Osteoblast (primary cell): ENCODE measurements at regions not wholly inside any gene's neighbourhood (a gene's known extent, or its start where the extent isn't known, plus 50 kb on each side); places are given as distances from the start of the nearest gene placed in this dataset.
"Not testable (repeated sequence)": the region's sequence is repeated elsewhere in the genome, so short reads cannot be mapped to it uniquely, and the experiment has no call there.

ENCODE experiments used
- DNase-seq: peaks from one replicate; pipeline ENCODE4 v3.0.0; 2011; ENCODE audit warnings: low spot score, mixed read lengths; ENCODE audit not compliant: insufficient read length; ENCODE audit errors: missing footprints
- H2AFZ ChIP-seq: 2 replicates; pipeline ENCODE4 v1.6.0; 2011; ENCODE audit warnings: mild to moderate bottlenecking, low read length
- H3K27ac ChIP-seq: 2 replicates; pipeline ENCODE4 v1.5.1; 2011; ENCODE audit warnings: mild to moderate bottlenecking, low read depth, low read length, moderate library complexity
- H3K27me3 ChIP-seq: 2 replicates; pipeline ENCODE4 v1.6.0; 2012; ENCODE audit warnings: mild to moderate bottlenecking, control low read depth, inconsistent platforms, low read length, moderate library complexity; ENCODE audit not compliant: insufficient read depth
- H3K36me3 ChIP-seq: 2 replicates; pipeline ENCODE4 v1.5.1; 2011; ENCODE audit warnings: mild to moderate bottlenecking, low read length, control low read depth, moderate library complexity; ENCODE audit not compliant: insufficient read depth
- H3K4me1 ChIP-seq: 2 replicates; pipeline ENCODE4 v1.5.1; 2011; ENCODE audit warnings: mild to moderate bottlenecking, low read length, control low read depth, moderate library complexity; ENCODE audit not compliant: insufficient read depth
- H3K4me2 ChIP-seq: 2 replicates; pipeline ENCODE4 v1.6.0; 2011; ENCODE audit warnings: mild to moderate bottlenecking, low read length; ENCODE audit not compliant: insufficient read depth
- H3K4me3 ChIP-seq: fragments of 200-600 bp; sonication (generic); 3 replicates; pipeline ENCODE4 v1.5.1; 2012; ENCODE audit warnings: mild to moderate bottlenecking, low read length, inconsistent platforms; ENCODE audit not compliant: insufficient read depth
- H3K79me2 ChIP-seq: 2 replicates; pipeline ENCODE4 v1.6.0; 2012; ENCODE audit warnings: mild to moderate bottlenecking, low read length, control low read depth, inconsistent platforms; ENCODE audit not compliant: insufficient read depth
- H3K9me3 ChIP-seq: 2 replicates; pipeline ENCODE4 v1.5.1; 2011; ENCODE audit warnings: low read depth, low read length, control low read depth
- H4K20me1 ChIP-seq: 2 replicates; pipeline ENCODE4 v1.6.0; 2012; ENCODE audit warnings: mild to moderate bottlenecking, low read length, control low read depth; ENCODE audit not compliant: insufficient read depth
- TF ChIP-seq, protein P1 (sequence below): IDR thresholded peaks from 2 replicates; pipeline ENCODE4 v1.5.1; 2011; ENCODE audit warnings: mild to moderate bottlenecking, low read depth, low read length, moderate library complexity; ENCODE audit errors: extremely low read depth

DNA sequence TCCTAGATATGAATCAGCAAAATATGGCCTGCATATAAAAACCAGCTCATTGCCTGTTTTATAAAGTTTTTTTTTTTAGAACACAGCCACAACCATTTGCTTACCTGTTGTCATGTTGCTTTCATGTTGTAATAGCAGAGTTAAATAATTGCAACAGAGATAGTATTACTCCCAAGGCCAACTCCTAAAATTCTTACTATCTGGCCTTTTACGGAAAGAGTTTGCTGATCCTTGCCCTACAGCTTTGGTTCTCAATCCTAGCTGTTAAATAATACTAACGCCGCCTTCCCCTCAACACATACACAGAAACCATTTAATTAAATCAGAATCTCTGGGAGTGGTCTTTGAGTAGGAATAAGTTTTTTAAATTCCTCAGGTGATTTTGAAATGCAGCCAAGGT, 231.3 kb upstream of the TET2 start:
- no peaks in the 10 kb centered on the region for H3K9me3 ChIP-seq
- H3K4me1 ChIP-seq, result no peaks in the 10 kb centered on the region
- no peaks in the 10 kb centered on the region for H4K20me1 ChIP-seq
- DNase-seq, result no peak
- H3K27ac ChIP-seq, result no peak overlapping the region
- H2AFZ ChIP-seq, result no peak overlapping the region
- no peak overlapping the region for H3K4me3 ChIP-seq
- no peaks in the 10 kb centered on the region for H3K27me3 ChIP-seq
- TF ChIP-seq, protein P1, sequence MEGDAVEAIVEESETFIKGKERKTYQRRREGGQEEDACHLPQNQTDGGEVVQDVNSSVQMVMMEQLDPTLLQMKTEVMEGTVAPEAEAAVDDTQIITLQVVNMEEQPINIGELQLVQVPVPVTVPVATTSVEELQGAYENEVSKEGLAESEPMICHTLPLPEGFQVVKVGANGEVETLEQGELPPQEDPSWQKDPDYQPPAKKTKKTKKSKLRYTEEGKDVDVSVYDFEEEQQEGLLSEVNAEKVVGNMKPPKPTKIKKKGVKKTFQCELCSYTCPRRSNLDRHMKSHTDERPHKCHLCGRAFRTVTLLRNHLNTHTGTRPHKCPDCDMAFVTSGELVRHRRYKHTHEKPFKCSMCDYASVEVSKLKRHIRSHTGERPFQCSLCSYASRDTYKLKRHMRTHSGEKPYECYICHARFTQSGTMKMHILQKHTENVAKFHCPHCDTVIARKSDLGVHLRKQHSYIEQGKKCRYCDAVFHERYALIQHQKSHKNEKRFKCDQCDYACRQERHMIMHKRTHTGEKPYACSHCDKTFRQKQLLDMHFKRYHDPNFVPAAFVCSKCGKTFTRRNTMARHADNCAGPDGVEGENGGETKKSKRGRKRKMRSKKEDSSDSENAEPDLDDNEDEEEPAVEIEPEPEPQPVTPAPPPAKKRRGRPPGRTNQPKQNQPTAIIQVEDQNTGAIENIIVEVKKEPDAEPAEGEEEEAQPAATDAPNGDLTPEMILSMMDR, result no peak
- H3K4me2 ChIP-seq, result no peak overlapping the region
- H3K36me3 ChIP-seq, result no peaks in the 10 kb centered on the region
- H3K79me2 ChIP-seq, result no peaks in the 10 kb centered on the region

DNA sequence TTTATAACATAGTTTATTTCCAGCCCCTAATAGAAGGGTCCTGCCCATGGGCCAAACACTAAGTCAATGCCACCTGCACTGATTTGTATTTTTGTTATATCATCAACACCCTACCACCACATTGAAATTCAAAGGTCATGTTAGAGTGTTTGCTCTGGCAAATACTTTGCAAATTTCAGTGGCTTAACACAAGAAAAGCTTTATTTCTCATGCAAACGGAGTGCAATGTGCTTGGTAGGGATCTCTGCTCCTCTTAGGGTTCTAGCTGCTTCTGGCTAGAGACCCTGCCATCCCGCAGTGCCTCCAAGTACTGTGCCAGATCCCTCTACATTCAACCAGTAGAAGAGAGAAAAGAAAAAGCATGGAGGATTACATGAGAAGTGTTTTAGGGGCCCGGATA, 230.8 kb upstream of the TET2 start:
- H3K4me2 ChIP-seq, result no peak overlapping the region
- H4K20me1 ChIP-seq, result no peaks in the 10 kb centered on the region
- TF ChIP-seq, protein P1, result no peak
- DNase-seq, result no peak
- H3K36me3 ChIP-seq, result no peaks in the 10 kb centered on the region
- H3K9me3 ChIP-seq, result no peaks in the 10 kb centered on the region
- no peak overlapping the region for H2AFZ ChIP-seq
- H3K27ac ChIP-seq, result no peak overlapping the region
- no peaks in the 10 kb centered on the region for H3K79me2 ChIP-seq
- no peak overlapping the region for H3K4me3 ChIP-seq
- no peaks in the 10 kb centered on the region for H3K4me1 ChIP-seq
- H3K27me3 ChIP-seq, result no peaks in the 10 kb centered on the region

DNA sequence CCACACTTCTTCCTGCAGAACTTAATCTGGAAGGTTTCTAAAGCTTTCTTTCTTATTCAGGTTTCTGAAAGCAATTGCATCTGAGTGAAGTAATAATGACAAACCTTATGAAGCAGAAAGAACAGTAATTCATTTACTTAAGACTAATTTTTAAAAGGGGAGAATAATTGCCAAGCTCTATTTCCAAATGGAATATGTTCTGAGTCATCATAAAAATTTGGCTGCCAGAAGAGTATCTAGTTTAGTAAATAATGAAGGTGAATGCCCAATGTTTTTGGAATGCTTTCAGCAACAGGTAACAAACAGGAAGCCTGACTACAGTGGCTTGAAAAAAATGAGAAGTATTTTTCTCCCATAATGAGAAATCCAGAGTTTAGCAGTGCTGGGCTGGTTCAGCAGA, 227.3 kb upstream of the TET2 start:
- no peaks in the 10 kb centered on the region for H3K27me3 ChIP-seq
- DNase-seq, result no peak

DNA sequence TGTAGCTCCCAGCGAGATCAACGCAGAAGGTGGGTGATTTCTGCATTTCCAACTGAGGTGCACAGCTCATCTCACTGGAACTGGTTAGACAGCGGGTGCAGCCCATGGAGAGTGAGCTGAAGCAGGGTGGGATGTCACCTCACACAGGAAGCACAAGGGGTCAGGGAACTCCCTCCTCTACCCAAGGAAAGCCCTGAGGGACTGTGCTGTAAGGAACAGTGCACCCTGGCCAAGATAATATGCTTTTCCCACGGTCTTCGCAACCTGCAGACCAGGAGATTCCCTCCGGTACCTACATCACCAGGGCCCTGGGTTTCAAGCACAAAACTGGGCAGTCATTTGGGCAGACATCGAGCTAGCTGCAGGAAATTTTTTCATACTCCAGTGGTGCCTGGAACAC, 216.4 kb upstream of the TET2 start:
- DNase-seq, result no peak
- TF ChIP-seq, protein P1, result no peak
- no peaks in the 10 kb centered on the region for H4K20me1 ChIP-seq
- no peak overlapping the region for H3K4me3 ChIP-seq
- H3K27me3 ChIP-seq, result no peaks in the 10 kb centered on the region
- H3K4me1 ChIP-seq, result no peaks in the 10 kb centered on the region
- no peaks in the 10 kb centered on the region for H3K9me3 ChIP-seq
- H3K36me3 ChIP-seq, result no peaks in the 10 kb centered on the region
- H3K4me2 ChIP-seq, result no peak overlapping the region
- H2AFZ ChIP-seq, result no peak overlapping the region
- no peaks in the 10 kb centered on the region for H3K79me2 ChIP-seq
- no peak overlapping the region for H3K27ac ChIP-seq

More for the DNA sequence above, 227.3 kb upstream of the TET2 start:
- Histone ChIP-seq H3K36me3 (no peaks in the 10 kb centered on the region), H3K4me2 (no peak overlapping the region), H3K4me3 (no peak overlapping the region), H3K27ac (no peak overlapping the region), H2AFZ (no peak overlapping the region), H4K20me1 (no peaks in the 10 kb centered on the region), H3K9me3 (no peaks in the 10 kb centered on the region), H3K79me2 (no peaks in the 10 kb centered on the region), H3K4me1 (no peaks in the 10 kb centered on the region)
- TF ChIP-seq, protein P1, result no peak

DNA sequence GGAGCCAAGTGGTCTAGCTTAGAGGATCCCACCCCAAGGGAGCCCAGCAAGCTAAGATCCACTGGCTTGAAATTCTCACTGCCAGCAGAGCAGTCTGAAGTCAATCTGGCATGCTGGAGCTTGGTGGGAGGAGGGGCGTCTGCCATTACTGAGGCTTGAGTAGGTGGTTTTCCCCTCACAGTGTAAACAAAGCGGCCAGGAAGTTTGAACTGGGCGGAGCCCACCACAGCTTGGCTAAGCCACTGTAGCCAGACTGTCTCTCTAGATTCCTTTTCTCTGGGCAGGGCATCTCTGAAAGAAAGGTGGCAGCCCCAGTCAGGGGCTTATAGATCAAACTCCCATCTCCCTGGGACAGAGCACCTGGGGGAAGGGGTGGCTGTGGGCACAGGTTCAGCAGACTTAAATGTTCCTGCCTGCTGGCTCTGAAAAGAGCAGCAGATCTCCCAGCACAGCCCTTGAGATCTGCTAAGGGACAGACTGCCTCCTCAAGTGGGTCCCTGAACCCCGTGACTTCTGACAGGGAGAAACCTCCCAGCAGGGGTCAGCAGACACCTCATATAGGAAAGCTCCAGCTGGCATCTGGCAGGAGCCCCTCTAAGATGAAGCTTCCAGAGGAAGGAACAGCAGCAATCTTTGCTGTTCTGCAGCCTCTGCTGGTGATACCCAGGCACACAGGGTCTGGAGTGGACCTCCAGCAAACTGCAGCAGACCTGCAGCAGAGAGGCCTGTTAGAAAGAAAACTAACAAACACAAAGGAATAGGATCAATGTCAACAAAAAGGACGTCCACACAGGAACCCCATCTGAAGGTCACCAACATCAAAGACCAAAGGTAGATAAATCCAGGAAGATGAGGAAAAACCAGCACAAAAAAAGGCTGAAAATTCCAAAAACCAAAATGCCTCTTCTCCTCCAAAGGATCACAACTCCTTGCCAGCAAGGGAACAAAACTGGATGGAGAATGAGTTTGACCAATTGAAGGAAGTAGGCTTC, 215.6 kb upstream of the TET2 start:
- H3K9me3 ChIP-seq, H3K4me3 ChIP-seq, H3K4me1 ChIP-seq, H3K36me3 ChIP-seq, H3K27me3 ChIP-seq, DNase-seq, H3K27ac ChIP-seq, H4K20me1 ChIP-seq, H2AFZ ChIP-seq, H3K79me2 ChIP-seq, H3K4me2 ChIP-seq: not testable (repeated sequence)
